Activated CD8-positive, alpha-beta T cell treated with anti-CD3 and anti-CD28 coated beads for 36 hours (primary cell): ENCODE measurements at regions not wholly inside any gene's neighbourhood (a gene's known extent, or its start where the extent isn't known, plus 50 kb on each side); places are given as distances from the start of the nearest gene placed in this dataset.
"Not testable (repeated sequence)": the region's sequence is repeated elsewhere in the genome, so short reads cannot be mapped to it uniquely, and the experiment has no call there.

ENCODE experiments used
- ATAC-seq: fragments of 200-7000 bp; cut with Tn5 transposase; one replicate; pipeline ENCODE4 v1.10.0; 2021; ENCODE audit warnings: mild to moderate bottlenecking, moderate library complexity
- CTCF ChIA-PET: fragments of 350-600 bp; sonication (Branson Sonifier 250); formaldehyde crosslinking; loops from one replicate; lab custom pipeline; 2021; ENCODE audit warnings: antibody characterized with exemption; lab: Charles Lee
- POLR2A ChIA-PET: fragments of 350-600 bp; sonication (Branson Sonifier 250); formaldehyde crosslinking; loops from one replicate; lab custom pipeline; 2021; ENCODE audit warnings: antibody characterized with exemption; lab: Charles Lee
- DNase-seq: peaks from one replicate; pipeline ENCODE4 v3.0.0-alpha.2; 2020
- H3K27ac Mint-ChIP-seq: one replicate; pipeline ENCODE4 v1.8.0; 2021; ENCODE audit warnings: mild to moderate bottlenecking, mixed read lengths
- H3K27me3 Mint-ChIP-seq: one replicate; pipeline ENCODE4 v1.8.0; 2021; ENCODE audit warnings: mixed read lengths
- H3K36me3 Mint-ChIP-seq: one replicate; pipeline ENCODE4 v1.8.0; 2021; ENCODE audit warnings: low read depth, mixed read lengths
- H3K4me1 Mint-ChIP-seq: one replicate; pipeline ENCODE4 v1.8.0; 2021; ENCODE audit warnings: low read depth, mixed read lengths
- H3K4me3 Mint-ChIP-seq: one replicate; pipeline ENCODE4 v1.8.0; 2021; ENCODE audit warnings: mild to moderate bottlenecking, moderate library complexity, mixed read lengths
- H3K9me3 Mint-ChIP-seq: one replicate; pipeline ENCODE4 v1.8.0; 2021; ENCODE audit warnings: mixed read lengths
- intact Hi-C: fragments of 100-400 bp; cut with micrococcal nuclease; formaldehyde crosslinking; loops from one replicate; pipeline ENCODE4 v1.10.0; 2022
- TF ChIP-seq, protein P1 (sequence below): fragments of 200-600 bp; IDR thresholded peaks from one replicate; pipeline ENCODE4 v1.8.0; 2022; ENCODE audit warnings: antibody characterized with exemption, mild to moderate bottlenecking

DNA sequence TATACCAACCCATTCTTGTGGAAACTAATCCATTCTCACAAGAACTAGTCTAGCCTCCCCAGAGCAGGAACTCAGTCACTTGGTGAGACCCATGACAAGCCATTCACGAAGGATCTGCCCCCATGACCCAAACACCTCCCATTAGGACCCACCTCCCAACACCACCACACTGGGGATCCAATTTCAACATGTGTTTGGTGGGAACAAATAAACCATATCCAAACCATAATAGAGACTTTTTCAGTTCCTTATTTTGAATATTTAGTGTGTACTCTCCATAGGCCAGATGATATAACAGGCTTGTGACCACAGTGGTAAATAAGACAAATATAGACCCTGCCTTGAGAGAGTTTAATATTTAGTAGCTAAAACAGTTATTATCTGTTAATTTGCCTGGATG, 227.5 kb upstream of the SERP2 start:
- Mint-ChIP-seq H3K4me1 (peaks cover 9% of the 10 kb centered on the region), H3K27ac (no peak overlapping the region), H3K27me3 (peaks cover 2% of the 10 kb centered on the region), H3K9me3 (no peaks in the 10 kb centered on the region), H3K4me3 (no peak overlapping the region), H3K36me3 (no peaks in the 10 kb centered on the region)
- intact Hi-C loops = no loop called here
- ATAC-seq = no peak
- DNase-seq = no peak
- TF ChIP-seq, protein P1, sequence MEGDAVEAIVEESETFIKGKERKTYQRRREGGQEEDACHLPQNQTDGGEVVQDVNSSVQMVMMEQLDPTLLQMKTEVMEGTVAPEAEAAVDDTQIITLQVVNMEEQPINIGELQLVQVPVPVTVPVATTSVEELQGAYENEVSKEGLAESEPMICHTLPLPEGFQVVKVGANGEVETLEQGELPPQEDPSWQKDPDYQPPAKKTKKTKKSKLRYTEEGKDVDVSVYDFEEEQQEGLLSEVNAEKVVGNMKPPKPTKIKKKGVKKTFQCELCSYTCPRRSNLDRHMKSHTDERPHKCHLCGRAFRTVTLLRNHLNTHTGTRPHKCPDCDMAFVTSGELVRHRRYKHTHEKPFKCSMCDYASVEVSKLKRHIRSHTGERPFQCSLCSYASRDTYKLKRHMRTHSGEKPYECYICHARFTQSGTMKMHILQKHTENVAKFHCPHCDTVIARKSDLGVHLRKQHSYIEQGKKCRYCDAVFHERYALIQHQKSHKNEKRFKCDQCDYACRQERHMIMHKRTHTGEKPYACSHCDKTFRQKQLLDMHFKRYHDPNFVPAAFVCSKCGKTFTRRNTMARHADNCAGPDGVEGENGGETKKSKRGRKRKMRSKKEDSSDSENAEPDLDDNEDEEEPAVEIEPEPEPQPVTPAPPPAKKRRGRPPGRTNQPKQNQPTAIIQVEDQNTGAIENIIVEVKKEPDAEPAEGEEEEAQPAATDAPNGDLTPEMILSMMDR = no peak
- POLR2A ChIA-PET = no interaction called here
- CTCF ChIA-PET = no interaction called here

DNA sequence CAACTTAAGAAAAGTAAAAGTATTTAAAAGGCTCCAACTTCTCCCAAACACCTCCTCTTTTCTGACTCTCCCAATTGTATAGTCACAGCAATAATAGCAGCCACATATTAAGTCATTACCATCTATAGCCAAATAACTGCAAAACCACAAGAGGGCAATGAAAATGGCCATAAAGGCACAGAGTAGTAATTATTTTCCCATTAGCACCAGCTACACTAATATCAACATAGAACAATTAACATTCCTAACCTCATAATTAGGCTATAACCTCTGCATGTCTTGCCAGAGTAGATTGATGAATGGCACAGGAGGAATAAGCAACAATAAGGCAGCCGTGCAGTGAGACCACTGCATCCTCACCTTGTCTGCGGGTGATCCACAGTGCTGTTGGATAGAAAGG, 226.4 kb upstream of the SERP2 start:
- POLR2A ChIA-PET = no interaction called here
- TF ChIP-seq, protein P1 = no peak
- Mint-ChIP-seq H3K36me3 (no peaks in the 10 kb centered on the region), H3K27me3 (peaks cover under 1% of the 10 kb centered on the region), H3K4me1 (peaks cover 5% of the 10 kb centered on the region), H3K9me3 (no peaks in the 10 kb centered on the region), H3K4me3 (no peak overlapping the region), H3K27ac (no peak overlapping the region)
- ATAC-seq = no peak
- CTCF ChIA-PET = no interaction called here
- intact Hi-C loops = no loop called here
- DNase-seq = no peak

DNA sequence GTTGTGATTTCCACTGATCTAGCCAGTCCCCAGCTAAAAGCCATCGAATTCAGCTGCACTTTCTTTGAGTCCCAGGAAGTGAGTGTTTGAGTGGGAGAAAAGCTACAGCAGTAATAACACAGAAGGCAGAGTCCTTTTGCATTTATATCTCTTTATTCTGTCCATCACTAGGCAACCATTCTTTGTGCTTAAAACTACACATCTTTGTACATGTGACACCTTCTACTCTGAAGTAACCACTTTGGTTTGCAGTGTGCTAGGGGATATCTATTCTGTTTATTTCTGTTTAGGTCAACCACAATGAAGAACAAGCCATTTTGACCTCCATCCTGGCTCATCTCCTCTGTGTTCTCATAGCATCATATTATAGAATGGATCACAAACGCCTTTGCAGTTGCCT, 226.0 kb upstream of the SERP2 start:
- no peaks in the 10 kb centered on the region for H3K27me3 Mint-ChIP-seq
- intact Hi-C loops = no loop called here
- no peak overlapping the region for H3K27ac Mint-ChIP-seq
- CTCF ChIA-PET = no interaction called here
- ATAC-seq (no peak), DNase-seq (no peak)
- H3K4me1 Mint-ChIP-seq = peaks cover under 1% of the 10 kb centered on the region
- TF ChIP-seq, protein P1 = no peak
- no peaks in the 10 kb centered on the region for H3K36me3 Mint-ChIP-seq
- POLR2A ChIA-PET = no interaction called here
- no peak overlapping the region for H3K4me3 Mint-ChIP-seq
- H3K9me3 Mint-ChIP-seq = no peaks in the 10 kb centered on the region

DNA sequence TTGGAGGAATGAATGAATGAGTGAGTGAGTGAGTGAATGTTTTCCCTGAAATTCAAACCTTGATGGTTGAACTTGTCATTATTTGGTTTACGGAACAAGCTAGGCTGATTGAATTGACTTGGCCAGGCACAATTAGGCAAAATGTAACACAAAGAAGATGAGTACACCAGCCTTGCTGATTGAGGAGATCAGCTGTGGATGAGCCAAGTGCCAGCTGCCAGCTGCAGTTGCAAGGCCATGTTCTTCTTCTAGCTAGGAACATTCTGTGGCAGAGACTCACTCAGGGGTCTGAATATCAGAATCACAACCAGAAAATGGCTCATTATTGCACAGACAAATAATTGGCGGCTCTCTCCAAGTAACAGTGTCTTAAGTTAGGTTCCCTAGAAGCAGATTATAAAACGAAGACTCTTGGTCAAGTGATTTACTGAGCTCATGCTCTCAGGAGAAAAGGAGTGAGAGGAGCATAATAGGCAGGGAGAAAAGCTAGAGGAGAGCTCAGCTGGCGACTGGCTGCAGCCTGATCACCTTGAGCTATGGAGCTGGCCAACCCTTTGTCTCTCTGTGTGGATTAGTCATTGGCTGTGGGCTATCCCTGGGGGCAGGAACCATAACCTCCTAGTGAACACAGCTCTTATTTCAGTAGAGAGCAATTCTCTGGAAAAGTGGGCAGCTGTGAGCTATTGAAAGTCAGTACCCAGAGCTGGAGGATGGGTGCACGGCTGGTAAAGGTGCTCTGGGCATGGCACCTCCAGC, 225.3 kb upstream of the SERP2 start:
- TF ChIP-seq, protein P1 = no peak
- no peak for ATAC-seq
- H3K27ac Mint-ChIP-seq = no peak overlapping the region

DNA sequence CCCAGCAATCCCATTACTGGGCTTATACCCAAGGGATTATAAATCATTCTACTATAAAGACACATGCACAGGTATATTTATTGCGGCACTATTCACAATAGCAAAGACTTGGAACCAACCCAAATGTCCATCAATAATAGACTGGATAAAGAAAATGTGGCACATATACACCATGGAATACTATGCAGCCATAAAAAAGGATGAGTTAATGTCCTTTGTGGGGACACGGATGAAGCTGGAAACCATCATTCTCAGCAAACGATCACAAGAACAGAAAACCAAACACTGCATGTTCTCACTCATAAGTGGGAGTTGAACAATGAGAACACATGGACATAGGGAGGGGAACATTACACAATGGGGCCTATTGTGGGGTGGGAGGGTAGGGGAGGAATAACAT, 224.4 kb upstream of the SERP2 start:
- H3K4me3 Mint-ChIP-seq, H3K9me3 Mint-ChIP-seq, CTCF ChIA-PET, DNase-seq, H3K27me3 Mint-ChIP-seq, ATAC-seq, H3K36me3 Mint-ChIP-seq, H3K4me1 Mint-ChIP-seq, intact Hi-C loops, H3K27ac Mint-ChIP-seq, POLR2A ChIA-PET: not testable (repeated sequence)

More for the DNA sequence above, 225.3 kb upstream of the SERP2 start:
- POLR2A ChIA-PET = no interaction called here
- Mint-ChIP-seq H3K4me3 (no peak overlapping the region), H3K27me3 (no peaks in the 10 kb centered on the region), H3K9me3 (no peaks in the 10 kb centered on the region), H3K4me1 (no peaks in the 10 kb centered on the region), H3K36me3 (no peaks in the 10 kb centered on the region)
- intact Hi-C loops = no loop called here
- DNase-seq = no peak
- CTCF ChIA-PET = interaction anchor here (0.7 kb wide), 1 partner anchor 16 kb away, joined by 3 read pairs; no protein-coding TSS in a partner anchor
